ENCODE measurements at regions not wholly inside any gene's neighbourhood (a gene's known extent, or its start where the extent isn't known, plus 50 kb on each side); places are given as distances from the start of the nearest gene placed in this dataset.

DNA sequence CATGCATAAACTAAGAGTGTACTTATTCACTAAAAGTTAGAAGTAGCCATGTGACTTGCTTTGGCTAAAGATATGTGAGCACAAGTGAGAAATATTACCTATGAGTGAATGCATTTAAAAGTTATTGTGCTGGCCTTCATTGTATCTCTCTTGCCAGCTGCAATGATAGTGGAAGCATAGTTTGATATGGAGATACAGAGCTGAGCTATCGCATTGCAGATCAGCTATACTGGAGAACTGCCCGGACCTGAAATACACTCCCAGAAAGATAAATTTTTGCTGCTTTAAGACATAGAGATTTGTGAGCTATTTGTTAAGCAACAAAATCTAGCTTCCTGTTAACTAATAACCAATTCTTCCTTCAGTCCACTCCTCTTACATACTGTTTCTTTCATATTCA, 571.1 kb downstream of the CPS1 start:
- TF ChIP-seq, protein P1, sequence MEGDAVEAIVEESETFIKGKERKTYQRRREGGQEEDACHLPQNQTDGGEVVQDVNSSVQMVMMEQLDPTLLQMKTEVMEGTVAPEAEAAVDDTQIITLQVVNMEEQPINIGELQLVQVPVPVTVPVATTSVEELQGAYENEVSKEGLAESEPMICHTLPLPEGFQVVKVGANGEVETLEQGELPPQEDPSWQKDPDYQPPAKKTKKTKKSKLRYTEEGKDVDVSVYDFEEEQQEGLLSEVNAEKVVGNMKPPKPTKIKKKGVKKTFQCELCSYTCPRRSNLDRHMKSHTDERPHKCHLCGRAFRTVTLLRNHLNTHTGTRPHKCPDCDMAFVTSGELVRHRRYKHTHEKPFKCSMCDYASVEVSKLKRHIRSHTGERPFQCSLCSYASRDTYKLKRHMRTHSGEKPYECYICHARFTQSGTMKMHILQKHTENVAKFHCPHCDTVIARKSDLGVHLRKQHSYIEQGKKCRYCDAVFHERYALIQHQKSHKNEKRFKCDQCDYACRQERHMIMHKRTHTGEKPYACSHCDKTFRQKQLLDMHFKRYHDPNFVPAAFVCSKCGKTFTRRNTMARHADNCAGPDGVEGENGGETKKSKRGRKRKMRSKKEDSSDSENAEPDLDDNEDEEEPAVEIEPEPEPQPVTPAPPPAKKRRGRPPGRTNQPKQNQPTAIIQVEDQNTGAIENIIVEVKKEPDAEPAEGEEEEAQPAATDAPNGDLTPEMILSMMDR (IDR thresholded peaks at IDR 0.05; ENCODE audit: control extremely low read depth in 1 of 3, insufficient read depth in 1 of 3, low read depth in 1 of 3, low read length in 3 of 3) = no peak
- no peak for TF ChIP-seq EGR1 (IDR thresholded peaks at IDR 0.05; ENCODE audit: borderline replicate concordance, low read depth, low read length)
- TF ChIP-seq JUN (IDR thresholded peaks at IDR 0.05; ENCODE audit: low read depth, low read length) = no peak
- TF ChIP-seq GABPA (IDR thresholded peaks at IDR 0.05; ENCODE audit: borderline replicate concordance, insufficient read depth, low read length) = no peak
- no peak for TF ChIP-seq SIN3A (conservative IDR thresholded peaks at IDR 0.05 in 1 of 2, IDR thresholded peaks at IDR 0.05 in 1 of 2; ENCODE audit: low read depth in 1 of 2, low read length in 2 of 2)
- no peak for TF ChIP-seq RAD21 (IDR thresholded peaks at IDR 0.05 in 1 of 2, conservative IDR thresholded peaks at IDR 0.05 in 1 of 2; ENCODE audit: low read depth in 2 of 2, low read length in 2 of 2)
- TF ChIP-seq, protein P2, sequence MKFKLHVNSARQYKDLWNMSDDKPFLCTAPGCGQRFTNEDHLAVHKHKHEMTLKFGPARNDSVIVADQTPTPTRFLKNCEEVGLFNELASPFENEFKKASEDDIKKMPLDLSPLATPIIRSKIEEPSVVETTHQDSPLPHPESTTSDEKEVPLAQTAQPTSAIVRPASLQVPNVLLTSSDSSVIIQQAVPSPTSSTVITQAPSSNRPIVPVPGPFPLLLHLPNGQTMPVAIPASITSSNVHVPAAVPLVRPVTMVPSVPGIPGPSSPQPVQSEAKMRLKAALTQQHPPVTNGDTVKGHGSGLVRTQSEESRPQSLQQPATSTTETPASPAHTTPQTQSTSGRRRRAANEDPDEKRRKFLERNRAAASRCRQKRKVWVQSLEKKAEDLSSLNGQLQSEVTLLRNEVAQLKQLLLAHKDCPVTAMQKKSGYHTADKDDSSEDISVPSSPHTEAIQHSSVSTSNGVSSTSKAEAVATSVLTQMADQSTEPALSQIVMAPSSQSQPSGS (IDR thresholded peaks at IDR 0.05; ENCODE audit: low read length) = no peak
